ENCODE measurements at regions not wholly inside any gene's neighbourhood (a gene's known extent, or its start where the extent isn't known, plus 50 kb on each side); places are given as distances from the start of the nearest gene placed in this dataset.
A peak's percentile ranks its signal among the peaks of the same experiment; 100 is the strongest.
"Not testable (repeated sequence)": the region's sequence is repeated elsewhere in the genome, so short reads cannot be mapped to it uniquely, and the experiment has no call there.

GRCh38 chr11:87967459-87967858, 207.8 kb downstream of the RAB38 start:
- no peak for DNase-seq

GRCh38 chr11:87966694-87967093, 208.5 kb downstream of the RAB38 start:
- DNase-seq, result no peak

DNA sequence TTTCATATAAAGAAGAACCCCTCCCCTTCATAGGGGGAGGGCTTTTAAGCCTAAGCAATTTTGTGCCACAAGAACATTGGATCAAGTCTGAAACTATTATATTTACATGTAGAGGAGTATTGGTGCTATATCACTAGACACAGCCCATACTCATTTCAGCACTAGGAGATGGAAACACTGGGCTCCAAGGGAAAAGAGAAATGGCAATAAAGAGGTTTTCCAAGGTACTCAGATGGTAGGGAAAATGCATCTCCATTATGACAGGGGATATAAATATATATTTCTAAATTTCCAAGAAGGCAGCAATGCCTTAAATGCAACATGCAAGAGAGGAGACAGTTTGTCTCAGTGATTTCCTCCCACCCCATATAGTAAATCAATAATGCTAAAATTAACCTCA, 209.0 kb downstream of the RAB38 start:
- DNase-seq, result no peak

DNA sequence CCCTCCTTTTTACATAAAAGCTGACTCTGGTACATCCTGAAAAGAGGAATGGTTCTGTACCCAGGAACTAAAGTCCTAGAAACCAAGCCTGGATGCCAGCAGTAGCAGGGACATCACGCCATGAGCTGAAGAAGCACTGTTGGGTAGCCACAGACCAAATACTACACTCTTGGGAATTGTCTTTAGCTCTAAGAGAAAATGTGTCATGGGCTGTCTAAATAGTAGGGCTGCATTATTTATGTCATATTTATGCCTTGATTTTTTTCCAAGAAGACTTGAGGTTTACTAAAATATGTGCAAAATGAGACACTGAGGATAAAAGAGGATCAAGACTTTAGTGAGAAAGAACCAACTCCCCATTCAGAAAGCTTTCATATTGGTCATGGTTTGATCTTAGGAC, 213.6 kb downstream of the RAB38 start:
- DNase-seq, result no peak

GRCh38 chr11:87957961-87958360, 217.3 kb downstream of the RAB38 start:
- no peak for DNase-seq

GRCh38 chr11:87954476-87954875, 220.8 kb downstream of the RAB38 start:
- no peak for DNase-seq

DNA sequence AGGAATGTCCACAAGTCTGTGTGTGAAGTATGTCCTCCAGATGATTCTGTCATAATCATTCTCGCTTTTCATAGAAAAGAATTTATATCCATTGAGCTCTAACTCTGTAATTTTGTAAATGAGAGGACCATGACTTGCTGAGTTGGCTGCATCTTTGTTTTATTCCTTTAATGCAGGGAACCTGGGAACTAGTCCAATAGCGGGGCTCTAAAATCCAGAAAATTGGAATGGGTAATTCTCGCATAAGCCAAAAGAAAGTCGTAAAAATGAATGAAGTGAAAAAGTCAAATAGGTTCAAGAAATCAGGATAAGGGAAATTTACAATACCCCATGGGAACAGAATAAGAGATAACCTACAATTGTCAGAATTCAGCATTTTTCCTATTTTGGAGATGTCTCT, 232.5 kb downstream of the RAB38 start:
- DNase-seq, result no peak

- no peak for DNase-seq
These were observed 241.1 kb downstream of the RAB38 start for GRCh38 chr11:87934182-87934581.

GRCh38 chr11:87926250-87926970, 248.8 kb downstream of the RAB38 start:
- no peak for DNase-seq

- no peak for DNase-seq
These were observed 251.1 kb downstream of the RAB38 start for GRCh38 chr11:87924125-87924524.

- DNase-seq, result no peak
These were observed 258.1 kb downstream of the RAB38 start for GRCh38 chr11:87917111-87917510.

DNA sequence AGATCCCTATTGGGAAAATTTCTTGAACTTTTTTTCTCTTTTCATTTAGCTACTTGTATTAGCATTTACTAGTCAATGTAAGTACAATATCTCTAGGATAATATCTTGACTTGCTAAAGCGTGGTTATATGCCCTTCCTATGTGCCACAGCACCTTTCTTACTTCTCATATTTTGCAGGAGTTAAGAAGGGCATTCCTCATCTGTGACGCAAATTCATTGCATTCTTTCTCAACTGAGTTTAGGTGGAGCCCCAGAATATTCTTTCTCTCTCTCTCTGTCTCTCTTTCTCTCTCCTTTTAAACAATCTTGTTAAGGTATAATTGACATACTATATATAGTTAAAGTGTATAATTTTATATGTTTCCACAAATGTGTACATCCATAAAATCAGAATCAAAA, 266.1 kb downstream of the RAB38 start:
- no peak for DNase-seq

- no peak for DNase-seq
These were observed 267.2 kb downstream of the RAB38 start for GRCh38 chr11:87908086-87908485.

DNA sequence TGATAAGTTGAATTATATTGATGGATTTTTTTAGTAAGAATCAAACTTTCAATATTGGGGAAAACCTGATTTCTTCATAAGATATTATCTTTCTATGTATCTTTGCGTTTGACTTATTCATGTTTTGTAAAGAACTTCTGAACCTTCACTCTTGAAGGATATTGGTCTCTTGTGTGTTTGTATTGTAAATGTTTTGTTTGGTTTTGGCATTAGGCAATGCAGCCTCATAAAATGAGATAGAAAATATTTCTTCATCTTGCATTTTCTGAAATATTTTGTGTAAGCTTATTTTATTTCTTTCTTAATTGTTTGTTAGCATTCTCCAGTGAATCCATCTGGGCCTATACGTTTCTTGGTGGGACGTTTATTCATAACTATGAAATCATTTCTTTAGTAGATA, 271.9 kb downstream of the RAB38 start:
- DNase-seq, result no peak

DNA sequence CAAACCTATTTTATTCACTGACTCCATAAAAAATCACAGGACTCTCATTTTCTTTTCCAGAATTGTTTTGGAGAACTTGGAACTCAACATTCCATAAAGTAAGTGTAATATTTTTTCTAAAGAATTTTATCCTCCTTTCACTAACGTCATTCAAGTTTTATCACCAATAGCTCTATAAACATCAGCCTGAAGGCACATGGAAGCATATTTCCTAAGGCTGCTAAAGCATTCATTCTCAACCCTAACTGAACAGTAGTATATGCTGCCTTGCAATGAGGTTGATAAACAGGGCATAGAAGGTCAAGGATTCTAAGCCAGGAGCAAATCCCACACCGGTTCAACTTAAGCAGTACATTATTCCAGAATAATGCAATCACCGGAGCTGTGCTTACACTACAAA, 273.9 kb downstream of the RAB38 start:
- DNase-seq, result no peak

DNA sequence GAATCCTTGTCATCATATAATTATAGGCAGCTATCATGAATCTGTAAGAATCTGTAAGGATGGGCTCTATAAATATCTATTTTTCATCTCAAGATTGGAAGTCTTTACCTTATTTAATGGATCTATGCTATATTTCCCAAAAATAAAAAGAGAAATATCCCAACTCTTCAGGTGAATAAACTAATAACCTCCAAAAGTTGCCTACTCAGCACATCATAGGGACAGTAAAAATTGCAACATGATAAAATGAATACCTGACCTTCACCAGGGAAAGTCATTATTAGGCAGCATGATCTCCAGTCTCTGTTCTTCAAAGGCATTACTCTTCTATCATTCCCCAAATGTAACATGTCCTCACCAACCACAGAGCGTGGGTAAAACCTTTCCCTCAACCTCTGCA, 277.3 kb downstream of the RAB38 start:
- no peak for DNase-seq

- no peak for DNase-seq
These were observed 278.2 kb downstream of the RAB38 start for GRCh38 chr11:87897071-87897470.

GRCh38 chr11:87894961-87895360, 280.3 kb downstream of the RAB38 start:
- no peak for DNase-seq

GRCh38 chr11:87892291-87892690, 283.0 kb downstream of the RAB38 start:
- DNase-seq, result no peak

GRCh38 chr11:87889126-87889525, 286.1 kb downstream of the RAB38 start:
- no peak for DNase-seq

GRCh38 chr11:87885084-87885483, 290.2 kb downstream of the RAB38 start:
- DNase-seq, result not testable (repeated sequence)

GRCh38 chr11:87879118-87879517, 296.1 kb downstream of the RAB38 start:
- no peak for DNase-seq

- peak; percentile 30 to 34 for DNase-seq
These were observed 296.8 kb downstream of the RAB38 start for GRCh38 chr11:87878373-87878825.

- no peak for DNase-seq
These were observed 304.2 kb downstream of the RAB38 start for GRCh38 chr11:87871056-87871455.

DNA sequence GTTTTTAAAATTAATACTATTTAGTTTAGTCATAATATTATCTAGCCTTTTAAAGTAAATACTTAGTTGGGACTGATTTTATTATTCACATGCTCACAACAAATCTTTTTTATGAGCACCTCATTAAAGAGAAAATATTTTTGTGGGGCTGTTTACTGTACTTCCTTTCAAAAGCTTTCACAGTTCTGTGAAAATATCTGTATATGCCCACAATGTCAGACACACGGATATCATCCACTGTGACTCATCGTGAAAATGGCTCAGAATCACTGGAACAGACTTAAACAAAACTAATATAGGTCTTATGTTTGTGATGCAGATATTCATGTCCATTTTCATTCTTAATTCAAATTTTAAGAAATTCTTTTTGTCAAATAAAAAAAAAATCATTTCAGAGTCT, 305.2 kb downstream of the RAB38 start:
- DNase-seq, result no peak
